CD14-positive monocyte (primary cell): ENCODE measurements at regions not wholly inside any gene's neighbourhood (a gene's known extent, or its start where the extent isn't known, plus 50 kb on each side); places are given as distances from the start of the nearest gene placed in this dataset.

Experiments used
- DNase-seq, 3 donors: peaks; one replicate each; pipeline ENCODE4 v3.0.0-alpha.2; 2011 to 2022
- H2AFZ ChIP-seq: 2 replicates; pipeline ENCODE4 v1.6.0; 2012; ENCODE audit warnings: mild to moderate bottlenecking, low read depth, low read length, inconsistent platforms; ENCODE audit not compliant: insufficient read depth, poor library complexity, severe bottlenecking
- H3K27ac ChIP-seq, 2 donors: 1 replicate in 1 of 2; 2 replicates in 1 of 2; pipeline ENCODE4 v1.5.1; 2012 to 2013; ENCODE audit warnings: low read length in 2 of 2, control low read depth in 1 of 2, inconsistent platforms in 1 of 2, low read depth in 1 of 2, mild to moderate bottlenecking in 1 of 2
- H3K27me3 ChIP-seq, 2 donors: one replicate each; pipeline versions ENCODE4 v1.6.0 to v1.6.1; 2011 to 2013; ENCODE audit warnings: low read length in 2 of 2; ENCODE audit not compliant: control insufficient read depth in 2 of 2, insufficient read depth in 2 of 2
- H3K36me3 ChIP-seq, 2 donors: replicated peaks in 1 of 2; 1 replicate in 1 of 2; 2 replicates in 1 of 2; pipeline versions ENCODE4 v1.5.1 to v1.6.1; 2012 to 2013; ENCODE audit warnings: low read length in 2 of 2, control low read depth in 1 of 2, inconsistent platforms in 1 of 2, mild to moderate bottlenecking in 1 of 2; ENCODE audit not compliant: insufficient read depth in 2 of 2, control insufficient read depth in 1 of 2
- H3K4me1 ChIP-seq, 2 donors: 1 replicate in 1 of 2; 2 replicates in 1 of 2; pipeline versions ENCODE4 v1.5.1 to v1.6.1; 2012 to 2013; ENCODE audit warnings: low read length in 2 of 2, control low read depth in 1 of 2, inconsistent platforms in 1 of 2, mild to moderate bottlenecking in 1 of 2, moderate library complexity in 1 of 2; ENCODE audit not compliant: insufficient read depth in 2 of 2, control insufficient read depth in 1 of 2
- H3K4me2 ChIP-seq: replicated peaks from 2 replicates; pipeline ENCODE3; 2012; ENCODE audit warnings: low read length, moderate library complexity, mild to moderate bottlenecking; ENCODE audit not compliant: poor library complexity, severe bottlenecking; ENCODE audit errors: extremely low read depth
- H3K4me3 ChIP-seq, 3 experiments: fragments of 200-600 bp in 1 of 3; sonication (generic) in 1 of 3; replicated peaks in 1 of 3; 1 replicate in 2 of 3; 2 replicates in 1 of 3; pipeline ENCODE4 v1.5.1; 2011 to 2013; ENCODE audit warnings: low read length in 3 of 3, mild to moderate bottlenecking in 3 of 3, control low read depth in 2 of 3, low read depth in 2 of 3, inconsistent platforms in 1 of 3, moderate library complexity in 1 of 3
- H3K79me2 ChIP-seq: 2 replicates; pipeline ENCODE4 v1.6.0; 2012; ENCODE audit warnings: mild to moderate bottlenecking, control low read depth, inconsistent platforms, low read length, moderate library complexity; ENCODE audit not compliant: insufficient read depth
- H3K9ac ChIP-seq: 2 replicates; pipeline ENCODE4 v1.6.0; 2017; ENCODE audit warnings: low read length, mild to moderate bottlenecking; ENCODE audit not compliant: insufficient read depth, poor library complexity, severe bottlenecking
- H3K9me3 ChIP-seq, 2 donors: replicated peaks in 1 of 2; 1 replicate in 1 of 2; 2 replicates in 1 of 2; pipeline versions ENCODE4 v1.5.1 to v1.6.1; 2012 to 2013; ENCODE audit warnings: low read length in 2 of 2, control low read depth in 1 of 2; ENCODE audit not compliant: control insufficient read depth in 1 of 2, insufficient read depth in 1 of 2
- H4K20me1 ChIP-seq: 2 replicates; pipeline ENCODE4 v1.6.0; 2012; ENCODE audit warnings: mild to moderate bottlenecking, low read length, control low read depth, moderate library complexity; ENCODE audit not compliant: insufficient read depth
- H3K27ac Mint-ChIP-seq, 7 donors: one replicate each; pipeline ENCODE4 v1.8.0; 2020; ENCODE audit warnings: mild to moderate bottlenecking in 7 of 7, mixed read lengths in 7 of 7, moderate library complexity in 6 of 7, inconsistent platforms in 2 of 7
- H3K27me3 Mint-ChIP-seq, 3 donors: one replicate each; pipeline ENCODE4 v1.8.0; 2021 to 2022; ENCODE audit warnings: low read depth in 3 of 3, mild to moderate bottlenecking in 3 of 3, mixed read lengths in 3 of 3, moderate library complexity in 3 of 3, inconsistent platforms in 1 of 3
- H3K36me3 Mint-ChIP-seq, 2 donors: one replicate each; pipeline ENCODE4 v1.8.0; 2020; ENCODE audit warnings: mixed read lengths in 2 of 2, inconsistent platforms in 1 of 2, mild to moderate bottlenecking in 1 of 2
- H3K4me1 Mint-ChIP-seq: one replicate; pipeline ENCODE4 v1.8.0; 2020; ENCODE audit warnings: mild to moderate bottlenecking, mixed read lengths
- H3K4me3 Mint-ChIP-seq, 2 donors: one replicate each; pipeline ENCODE4 v1.8.0; 2020; ENCODE audit warnings: mild to moderate bottlenecking in 2 of 2, mixed read lengths in 2 of 2, moderate library complexity in 1 of 2
- H3K9me3 Mint-ChIP-seq, 7 donors: one replicate each; pipeline ENCODE4 v1.8.0; 2020 to 2022; ENCODE audit warnings: mixed read lengths in 7 of 7, mild to moderate bottlenecking in 6 of 7, moderate library complexity in 6 of 7, inconsistent platforms in 2 of 7
- WGBS: methylation state at CpG from one replicate; pipeline ENCODE4 v1.1.5; 2013; ENCODE audit warnings: missing lambda C conversion rate; ENCODE audit not compliant: insufficient coverage; 5-methylcytosine and 5-hydroxymethylcytosine counted together
- intact Hi-C, 2 donors: fragments of 100-400 bp; cut with micrococcal nuclease; formaldehyde crosslinking; loops; one replicate each; pipeline versions ENCODE4 v1.15.0 to v1.15.1; 2023
- TF ChIP-seq, protein P1 (sequence below): fragments of 200-600 bp; IDR thresholded peaks from one replicate; pipeline ENCODE4 v1.8.0; 2022; ENCODE audit warnings: antibody characterized with exemption, mild to moderate bottlenecking

DNA sequence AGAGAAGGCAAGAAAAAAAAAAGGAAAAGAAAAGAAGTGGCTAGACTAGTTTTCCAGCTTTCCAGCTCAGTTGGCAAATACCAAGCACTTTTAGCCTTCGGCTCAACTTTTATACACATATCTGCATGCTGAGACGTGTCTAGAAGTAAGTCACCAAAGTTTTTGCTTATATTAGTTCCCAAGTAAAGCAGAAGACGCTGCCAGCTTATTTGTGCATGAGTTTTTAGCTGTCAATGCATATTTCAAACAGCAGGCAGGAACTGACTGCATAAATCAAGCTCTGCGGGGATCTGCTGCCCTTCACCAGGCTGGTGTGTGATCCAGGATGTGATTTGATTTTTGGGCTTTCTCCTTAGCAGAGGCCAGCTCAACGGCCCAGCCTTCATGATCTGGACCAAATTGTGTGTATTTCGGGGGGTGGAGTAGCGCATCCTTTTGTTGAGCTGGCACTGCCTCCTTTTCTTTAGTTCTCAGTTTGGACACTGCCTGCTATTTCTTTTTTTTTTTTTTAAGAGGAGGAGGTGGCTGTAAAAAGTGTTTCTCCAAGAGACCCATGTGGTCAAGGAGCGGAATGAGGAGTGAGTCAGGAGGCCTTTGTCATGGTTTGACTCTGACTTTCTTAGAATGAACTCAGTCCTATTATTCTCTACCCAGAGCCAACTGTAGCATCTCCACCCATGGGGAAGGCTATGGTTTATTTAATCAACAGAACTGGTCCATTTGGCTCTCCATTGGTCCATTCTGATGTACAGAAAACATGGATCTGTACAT is 162.6 kb upstream of the XYLT1 start:
- Histone ChIP-seq H2AFZ (no peak overlapping the region), H3K4me3 (no peak overlapping the region), H3K9me3 (no peaks in the 10 kb centered on the region), H3K4me2 (no peak overlapping the region), H3K27me3 (no peaks in the 10 kb centered on the region), H4K20me1 (no peaks in the 10 kb centered on the region), H3K4me1 (no peaks in the 10 kb centered on the region), H3K36me3 (no peaks in the 10 kb centered on the region), H3K9ac (no peak overlapping the region), H3K27ac (no peak overlapping the region), H3K79me2 (no peaks in the 10 kb centered on the region)
- intact Hi-C loops, result no loop called here
- Mint-ChIP-seq H3K27me3 (peaks cover 0 to 4% (median 3%) of the 10 kb centered on the region in 3 donors), H3K36me3 (no peaks in the 10 kb centered on the region), H3K4me3 (peak overlapping the region in 1 of 2 donors; percentile 16), H3K4me1 (no peaks in the 10 kb centered on the region), H3K9me3 (peaks cover 0 to 9% (median 5%) of the 10 kb centered on the region in 7 donors), H3K27ac (peak overlapping the region in 1 of 7 donors; percentile 55)
- DNase-seq, result no peak
- 38% methylated on average over 4 of the region's 8 CpGs for WGBS
- TF ChIP-seq, protein P1, sequence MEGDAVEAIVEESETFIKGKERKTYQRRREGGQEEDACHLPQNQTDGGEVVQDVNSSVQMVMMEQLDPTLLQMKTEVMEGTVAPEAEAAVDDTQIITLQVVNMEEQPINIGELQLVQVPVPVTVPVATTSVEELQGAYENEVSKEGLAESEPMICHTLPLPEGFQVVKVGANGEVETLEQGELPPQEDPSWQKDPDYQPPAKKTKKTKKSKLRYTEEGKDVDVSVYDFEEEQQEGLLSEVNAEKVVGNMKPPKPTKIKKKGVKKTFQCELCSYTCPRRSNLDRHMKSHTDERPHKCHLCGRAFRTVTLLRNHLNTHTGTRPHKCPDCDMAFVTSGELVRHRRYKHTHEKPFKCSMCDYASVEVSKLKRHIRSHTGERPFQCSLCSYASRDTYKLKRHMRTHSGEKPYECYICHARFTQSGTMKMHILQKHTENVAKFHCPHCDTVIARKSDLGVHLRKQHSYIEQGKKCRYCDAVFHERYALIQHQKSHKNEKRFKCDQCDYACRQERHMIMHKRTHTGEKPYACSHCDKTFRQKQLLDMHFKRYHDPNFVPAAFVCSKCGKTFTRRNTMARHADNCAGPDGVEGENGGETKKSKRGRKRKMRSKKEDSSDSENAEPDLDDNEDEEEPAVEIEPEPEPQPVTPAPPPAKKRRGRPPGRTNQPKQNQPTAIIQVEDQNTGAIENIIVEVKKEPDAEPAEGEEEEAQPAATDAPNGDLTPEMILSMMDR, result no peak

GRCh38 chr16:17632667-17633066 is 161.9 kb upstream of the XYLT1 start:
- Mint-ChIP-seq H3K9me3 (peaks cover 0 to 10% (median 4%) of the 10 kb centered on the region in 7 donors), H3K4me1 (no peaks in the 10 kb centered on the region), H3K4me3 (peak overlapping the region in 1 of 2 donors; percentile 16), H3K36me3 (no peaks in the 10 kb centered on the region), H3K27ac (peak overlapping the region in 1 of 7 donors; percentile 55), H3K27me3 (peaks cover 0 to 3% (median 3%) of the 10 kb centered on the region in 3 donors)
- Histone ChIP-seq H3K4me2 (no peak overlapping the region), H2AFZ (no peak overlapping the region), H3K36me3 (no peaks in the 10 kb centered on the region), H3K4me3 (no peak overlapping the region), H3K9me3 (peaks cover 0 to 3% of the 10 kb centered on the region in 2 donors), H3K9ac (no peak overlapping the region), H3K27me3 (no peaks in the 10 kb centered on the region), H3K79me2 (no peaks in the 10 kb centered on the region), H3K4me1 (no peaks in the 10 kb centered on the region), H4K20me1 (no peaks in the 10 kb centered on the region), H3K27ac (no peak overlapping the region)
- DNase-seq, result no peak
- TF ChIP-seq, protein P1, result no peak
- 83% methylated on average over 5 of the region's 8 CpGs for WGBS
- intact Hi-C loops, result no loop called here
